ENCODE measurements at regions not wholly inside any gene's neighbourhood (a gene's known extent, or its start where the extent isn't known, plus 50 kb on each side); places are given as distances from the start of the nearest gene placed in this dataset.

- no peak for TF ChIP-seq EZH2phosphoT487 (IDR thresholded peaks at IDR 0.05; ENCODE audit: unreplicated experiment)
- no peak for TF ChIP-seq REST (IDR thresholded peaks at IDR 0.05; ENCODE audit: unreplicated experiment)
- no peak for TF ChIP-seq CTCF (conservative IDR thresholded peaks at IDR 0.05; ENCODE audit: low read depth in 2 of 2)
- TF ChIP-seq EZH2 (IDR thresholded peaks at IDR 0.05; ENCODE audit: low read depth, unreplicated experiment): no peak
- no peak for TF ChIP-seq POLR2AphosphoS5 (IDR thresholded peaks at IDR 0.05; ENCODE audit: low read depth)
- no peak for TF ChIP-seq CREB1 (CRISPR knock-in tag; IDR thresholded peaks at IDR 0.05; ENCODE audit: low read depth)
- no peak for TF ChIP-seq ZNF331 (CRISPR knock-in tag; IDR thresholded peaks at IDR 0.05; ENCODE audit: low read depth)
Measured at GRCh38 chr5:86909418-86910295, 291.9 kb downstream of the COX7C start.

Measured in GM23338 (cell line).